Smooth muscle cell (in vitro differentiated cells): ENCODE measurements at regions not wholly inside any gene's neighbourhood (a gene's known extent, or its start where the extent isn't known, plus 50 kb on each side); places are given as distances from the start of the nearest gene placed in this dataset.

ENCODE experiments used
- DNase-seq: peaks from one replicate; lab custom pipeline; 2025; ENCODE audit not compliant: unreplicated experiment; lab: John Stamatoyannopoulos, UW
- H2AFZ ChIP-seq: fragments of 200-600 bp; sonication (generic); 2 replicates; pipeline ENCODE4 v1.6.0; 2016; ENCODE audit warnings: antibody characterized with exemption, low read depth, mild to moderate bottlenecking
- H3F3A ChIP-seq: fragments of 200-600 bp; sonication (generic); 2 replicates; pipeline ENCODE4 v1.6.0; 2017; ENCODE audit warnings: antibody characterized with exemption, low read depth
- H3K27ac ChIP-seq: fragments of 200-600 bp; sonication (generic); 2 replicates; pipeline ENCODE4 v1.5.1; 2016; ENCODE audit warnings: low read depth, mild to moderate bottlenecking
- H3K27me3 ChIP-seq: fragments of 200-600 bp; sonication (generic); 2 replicates; pipeline ENCODE4 v1.6.1; 2016; ENCODE audit warnings: low read depth, mild to moderate bottlenecking
- H3K36me3 ChIP-seq: fragments of 200-600 bp; sonication (generic); 2 replicates; pipeline ENCODE4 v1.5.1; 2016; ENCODE audit warnings: low read depth
- H3K4me1 ChIP-seq: fragments of 200-600 bp; sonication (generic); 2 replicates; pipeline ENCODE4 v1.5.1; 2016; ENCODE audit warnings: low read depth
- H3K4me2 ChIP-seq: fragments of 200-600 bp; sonication (generic); 2 replicates; pipeline ENCODE4 v1.6.0; 2016; ENCODE audit warnings: mild to moderate bottlenecking
- H3K4me3 ChIP-seq: fragments of 200-600 bp; sonication (generic); 2 replicates; pipeline ENCODE4 v1.5.1; 2016; ENCODE audit warnings: mild to moderate bottlenecking
- H3K79me2 ChIP-seq: fragments of 200-600 bp; sonication (generic); 2 replicates; pipeline ENCODE4 v1.6.0; 2016; ENCODE audit warnings: low read depth, mild to moderate bottlenecking
- H3K9ac ChIP-seq: fragments of 200-600 bp; sonication (generic); 2 replicates; pipeline ENCODE4 v1.6.0; 2016; ENCODE audit warnings: low read depth
- H3K9me3 ChIP-seq: fragments of 200-600 bp; sonication (generic); replicated peaks from 2 replicates; pipeline ENCODE4 v1.5.1; 2016; ENCODE audit warnings: low read depth
- H4K20me1 ChIP-seq: fragments of 200-600 bp; sonication (generic); 2 replicates; pipeline ENCODE4 v1.6.0; 2016; ENCODE audit warnings: low read depth
- CTCF ChIP-seq: fragments of 200-600 bp; sonication (generic); IDR thresholded peaks from 2 replicates; pipeline ENCODE4 v1.5.1; 2017; ENCODE audit warnings: borderline replicate concordance, mild to moderate bottlenecking, antibody characterized with exemption; ENCODE audit not compliant: insufficient read depth, poor library complexity, severe bottlenecking
- WGBS: methylation state at CpG from one replicate; pipeline ENCODE4 v1.1.7; 2016; ENCODE audit warnings: low lambda C conversion rate; 5-methylcytosine and 5-hydroxymethylcytosine counted together

- Histone ChIP-seq H3K79me2 (no peaks in the 10 kb centered on the region), H3K9ac (no peak overlapping the region), H3K4me1 (no peaks in the 10 kb centered on the region), H2AFZ (no peak overlapping the region), H3K4me3 (no peak overlapping the region), H3K27ac (no peak overlapping the region), H3K27me3 (no peaks in the 10 kb centered on the region), H3K4me2 (no peak overlapping the region), H3F3A (no peaks in the 10 kb centered on the region), H3K36me3 (no peaks in the 10 kb centered on the region), H4K20me1 (no peaks in the 10 kb centered on the region), H3K9me3 (no peaks in the 10 kb centered on the region)
- TF ChIP-seq CTCF: no peak
- DNase-seq: no peak
- WGBS: 73% methylated on average over 1 of the region's 1 CpG
Observed at GRCh38 chrX:39251995-39252394, 450.7 kb downstream of the MID1IP1 start.

- no peak overlapping the region for H3K9ac ChIP-seq
- DNase-seq: no peak
- no peaks in the 10 kb centered on the region for H3F3A ChIP-seq
- H3K4me3 ChIP-seq: no peak overlapping the region
- H2AFZ ChIP-seq: no peak overlapping the region
- no peak for TF ChIP-seq CTCF
- no peaks in the 10 kb centered on the region for H3K4me1 ChIP-seq
- H3K4me2 ChIP-seq: no peak overlapping the region
- H3K9me3 ChIP-seq: no peaks in the 10 kb centered on the region
- H4K20me1 ChIP-seq: no peaks in the 10 kb centered on the region
- H3K27me3 ChIP-seq: no peaks in the 10 kb centered on the region
- H3K79me2 ChIP-seq: no peaks in the 10 kb centered on the region
- H3K36me3 ChIP-seq: no peaks in the 10 kb centered on the region
- H3K27ac ChIP-seq: no peak overlapping the region
Observed at GRCh38 chrX:39253551-39253950, 452.3 kb downstream of the MID1IP1 start.

- no peak for TF ChIP-seq CTCF
- 75% methylated on average over 1 of the region's 1 CpG for WGBS
- no peak for DNase-seq
Observed at GRCh38 chrX:39258331-39258730, 457.1 kb downstream of the MID1IP1 start.

GRCh38 chrX:39260965-39261364 is 459.7 kb downstream of the MID1IP1 start:
- no peaks in the 10 kb centered on the region for H3K36me3 ChIP-seq
- no peaks in the 10 kb centered on the region for H3K27me3 ChIP-seq
- no peak overlapping the region for H3K4me3 ChIP-seq
- no peaks in the 10 kb centered on the region for H3K4me1 ChIP-seq
- H4K20me1 ChIP-seq: no peaks in the 10 kb centered on the region
- no peak overlapping the region for H2AFZ ChIP-seq
- WGBS: 79% methylated on average over 3 of the region's 3 CpGs
- peak overlapping the region; percentile 20 for H3K9ac ChIP-seq
- no peaks in the 10 kb centered on the region for H3K79me2 ChIP-seq
- H3K27ac ChIP-seq: peak overlapping the region; percentile 74
- DNase-seq: no peak
- no peak for TF ChIP-seq CTCF
- H3F3A ChIP-seq: no peaks in the 10 kb centered on the region
- H3K4me2 ChIP-seq: peak overlapping the region; percentile 60
- H3K9me3 ChIP-seq: no peaks in the 10 kb centered on the region

More at GRCh38 chrX:39258331-39258730, 457.1 kb downstream of the MID1IP1 start:
- no peak overlapping the region for H3K4me3 ChIP-seq
- no peak overlapping the region for H3K4me2 ChIP-seq
- no peaks in the 10 kb centered on the region for H3K27me3 ChIP-seq
- no peak overlapping the region for H3K27ac ChIP-seq
- H3K79me2 ChIP-seq: no peaks in the 10 kb centered on the region
- H3K9ac ChIP-seq: no peak overlapping the region
- no peak overlapping the region for H2AFZ ChIP-seq
- no peaks in the 10 kb centered on the region for H3F3A ChIP-seq
- no peaks in the 10 kb centered on the region for H4K20me1 ChIP-seq
- no peaks in the 10 kb centered on the region for H3K4me1 ChIP-seq
- no peaks in the 10 kb centered on the region for H3K9me3 ChIP-seq
- H3K36me3 ChIP-seq: no peaks in the 10 kb centered on the region
